ENCODE measurements at regions not wholly inside any gene's neighbourhood (a gene's known extent, or its start where the extent isn't known, plus 50 kb on each side); places are given as distances from the start of the nearest gene placed in this dataset.

DNA sequence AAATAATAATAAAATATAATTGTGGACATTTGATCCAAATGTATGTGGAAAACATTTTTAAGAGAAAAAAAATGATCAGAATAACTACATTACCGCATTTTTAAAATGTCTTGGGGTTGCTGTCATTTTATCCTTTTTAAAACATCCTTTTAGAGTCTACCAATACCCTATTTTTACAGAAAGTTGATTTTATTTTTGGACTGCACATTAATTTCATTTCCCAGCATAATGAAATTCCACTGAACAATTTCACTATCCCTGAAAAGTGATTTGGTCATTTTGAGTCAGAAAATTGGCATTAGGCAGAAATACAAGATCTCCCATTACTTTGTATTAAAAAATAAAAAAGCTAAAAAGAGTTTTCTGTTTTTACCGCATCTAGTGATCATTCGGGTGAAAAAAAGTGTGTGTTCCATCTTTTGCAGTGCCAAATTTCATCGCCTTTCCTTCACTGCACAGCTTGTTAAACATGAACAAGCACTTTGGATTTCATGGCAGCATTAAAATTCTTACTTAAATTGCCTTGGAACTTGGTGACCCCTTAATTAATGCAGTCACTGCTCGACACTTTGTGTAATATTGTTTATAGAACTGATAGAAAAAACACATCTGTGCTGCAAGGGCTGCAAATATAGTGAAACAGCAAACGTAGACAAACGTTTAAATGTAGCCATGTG lies 611.7 kb downstream of the TSN start:
- Histone ChIP-seq H3K27me3 (ENCODE audit: control insufficient read depth in 3 of 3, insufficient read depth in 3 of 3, low read length in 3 of 3) (no peaks in the 10 kb centered on the region), H3K27ac (ENCODE audit: low read depth in 1 of 3, low read length in 2 of 3) (no peak overlapping the region), H3K9me3 (ENCODE audit: control insufficient read depth in 2 of 2, insufficient read depth in 1 of 2, low read depth in 1 of 2, low read length in 1 of 2) (peaks cover 0 to 6% of the 10 kb centered on the region in 2 donors), H3K4me1 (ENCODE audit: control insufficient read depth in 3 of 3, insufficient read depth in 2 of 3, low read depth in 1 of 3, low read length in 2 of 3) (no peaks in the 10 kb centered on the region), H3K4me3 (ENCODE audit: low read depth in 1 of 3, low read length in 3 of 3) (no peak overlapping the region), H3K36me3 (ENCODE audit: control insufficient read depth in 3 of 3, insufficient read depth in 2 of 3, low read depth in 1 of 3, low read length in 3 of 3) (no peaks in the 10 kb centered on the region)
- WGBS, 3 donors, result 61 to 76% (median 71%) methylated on average over 7 of the region's 7 CpGs
- no peak for FAIRE-seq
- DNase-seq, result no peak

- H3K4me1 ChIP-seq (ENCODE audit: control insufficient read depth in 3 of 3, insufficient read depth in 2 of 3, low read depth in 1 of 3, low read length in 2 of 3), result no peaks in the 10 kb centered on the region
- FAIRE-seq (no peak), DNase-seq (no peak)
- no peaks in the 10 kb centered on the region for H3K36me3 ChIP-seq (ENCODE audit: control insufficient read depth in 3 of 3, insufficient read depth in 2 of 3, low read depth in 1 of 3, low read length in 3 of 3)
- peaks cover 0 to 6% of the 10 kb centered on the region in 2 donors for H3K9me3 ChIP-seq (ENCODE audit: control insufficient read depth in 2 of 2, insufficient read depth in 1 of 2, low read depth in 1 of 2, low read length in 1 of 2)
- WGBS, 3 donors, result 62 to 74% (median 71%) methylated on average over 2 of the region's 2 CpGs
- no peaks in the 10 kb centered on the region for H3K27me3 ChIP-seq (ENCODE audit: control insufficient read depth in 3 of 3, insufficient read depth in 3 of 3, low read length in 3 of 3)
- no peak overlapping the region for H3K27ac ChIP-seq (ENCODE audit: low read depth in 1 of 3, low read length in 2 of 3)
- no peak overlapping the region for H3K4me3 ChIP-seq (ENCODE audit: low read depth in 1 of 3, low read length in 3 of 3)
Measured at GRCh38 chr2:122367646-122368010, 612.2 kb downstream of the TSN start.

GRCh38 chr2:122368576-122369243 lies 613.3 kb downstream of the TSN start:
- H3K27me3 ChIP-seq (ENCODE audit: control insufficient read depth in 3 of 3, insufficient read depth in 3 of 3, low read length in 3 of 3), result no peaks in the 10 kb centered on the region
- no peak overlapping the region for H3K4me3 ChIP-seq (ENCODE audit: low read depth in 1 of 3, low read length in 3 of 3)
- H3K4me1 ChIP-seq (ENCODE audit: control insufficient read depth in 3 of 3, insufficient read depth in 2 of 3, low read depth in 1 of 3, low read length in 2 of 3), result no peaks in the 10 kb centered on the region
- H3K27ac ChIP-seq (ENCODE audit: low read depth in 1 of 3, low read length in 2 of 3), result no peak overlapping the region
- no peaks in the 10 kb centered on the region for H3K36me3 ChIP-seq (ENCODE audit: control insufficient read depth in 3 of 3, insufficient read depth in 2 of 3, low read depth in 1 of 3, low read length in 3 of 3)
- no peak for FAIRE-seq
- H3K9me3 ChIP-seq (ENCODE audit: control insufficient read depth in 2 of 2, insufficient read depth in 1 of 2, low read depth in 1 of 2, low read length in 1 of 2), result peaks cover 0 to 6% of the 10 kb centered on the region in 2 donors
- DNase-seq, result no peak
- WGBS, 3 donors, result 38 to 51% (median 47%) methylated on average over 1 of the region's 1 CpG

GRCh38 chr2:122378521-122378920 lies 623.1 kb downstream of the TSN start:
- 90 to 95% (median 90%) methylated on average over 1 of the region's 1 CpG for WGBS, 3 donors
- H3K4me3 ChIP-seq (ENCODE audit: low read depth in 1 of 3, low read length in 3 of 3), result no peak overlapping the region
- no peaks in the 10 kb centered on the region for H3K9me3 ChIP-seq (ENCODE audit: control insufficient read depth in 2 of 2, insufficient read depth in 1 of 2, low read depth in 1 of 2, low read length in 1 of 2)
- FAIRE-seq (no peak), DNase-seq (no peak)
- no peaks in the 10 kb centered on the region for H3K36me3 ChIP-seq (ENCODE audit: control insufficient read depth in 3 of 3, insufficient read depth in 2 of 3, low read depth in 1 of 3, low read length in 3 of 3)
- H3K27ac ChIP-seq (ENCODE audit: low read depth in 1 of 3, low read length in 2 of 3), result no peak overlapping the region
- no peaks in the 10 kb centered on the region for H3K27me3 ChIP-seq (ENCODE audit: control insufficient read depth in 3 of 3, insufficient read depth in 3 of 3, low read length in 3 of 3)
- no peaks in the 10 kb centered on the region for H3K4me1 ChIP-seq (ENCODE audit: control insufficient read depth in 3 of 3, insufficient read depth in 2 of 3, low read depth in 1 of 3, low read length in 2 of 3)

GRCh38 chr2:122384768-122385333 lies 629.4 kb downstream of the TSN start:
- FAIRE-seq (no peak), DNase-seq (no peak)
- WGBS, 3 donors, result 13 to 70% (median 42%) methylated on average over 4 of the region's 4 CpGs
- H3K9me3 ChIP-seq (ENCODE audit: control insufficient read depth in 2 of 2, insufficient read depth in 1 of 2, low read depth in 1 of 2, low read length in 1 of 2), result peaks cover 0 to 19% of the 10 kb centered on the region in 2 donors
- H3K27me3 ChIP-seq (ENCODE audit: control insufficient read depth in 3 of 3, insufficient read depth in 3 of 3, low read length in 3 of 3), result no peaks in the 10 kb centered on the region
- no peak overlapping the region for H3K27ac ChIP-seq (ENCODE audit: low read depth in 1 of 3, low read length in 2 of 3)
- no peak overlapping the region for H3K4me3 ChIP-seq (ENCODE audit: low read depth in 1 of 3, low read length in 3 of 3)
- no peaks in the 10 kb centered on the region for H3K4me1 ChIP-seq (ENCODE audit: control insufficient read depth in 3 of 3, insufficient read depth in 2 of 3, low read depth in 1 of 3, low read length in 2 of 3)
- H3K36me3 ChIP-seq (ENCODE audit: control insufficient read depth in 3 of 3, insufficient read depth in 2 of 3, low read depth in 1 of 3, low read length in 3 of 3), result no peaks in the 10 kb centered on the region

DNA sequence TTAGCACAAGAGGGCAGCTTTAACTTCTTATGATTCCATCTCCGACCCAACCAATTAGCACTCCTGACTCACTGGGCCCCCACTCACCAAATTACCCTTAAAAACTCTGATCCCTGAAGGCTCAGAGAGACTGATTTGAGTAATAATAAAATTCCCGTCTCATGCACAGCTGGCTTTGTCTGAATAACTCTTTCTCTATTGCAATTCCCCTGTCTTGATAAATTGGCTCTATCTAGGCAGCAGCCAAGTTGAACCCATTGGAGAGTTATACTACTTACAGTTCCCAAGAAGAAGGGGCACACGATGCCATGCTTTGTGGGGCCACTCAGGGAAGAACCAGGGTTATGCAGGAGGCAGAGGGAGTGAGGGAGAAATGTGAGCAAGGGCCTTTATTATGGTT lies 632.8 kb downstream of the TSN start:
- Histone ChIP-seq H3K4me3 (ENCODE audit: low read depth in 1 of 3, low read length in 3 of 3) (no peak overlapping the region), H3K9me3 (ENCODE audit: control insufficient read depth in 2 of 2, insufficient read depth in 1 of 2, low read depth in 1 of 2, low read length in 1 of 2) (peaks cover 0 to 19% of the 10 kb centered on the region in 2 donors), H3K36me3 (ENCODE audit: control insufficient read depth in 3 of 3, insufficient read depth in 2 of 3, low read depth in 1 of 3, low read length in 3 of 3) (no peaks in the 10 kb centered on the region), H3K27ac (ENCODE audit: low read depth in 1 of 3, low read length in 2 of 3) (no peak overlapping the region), H3K27me3 (ENCODE audit: control insufficient read depth in 3 of 3, insufficient read depth in 3 of 3, low read length in 3 of 3) (no peaks in the 10 kb centered on the region), H3K4me1 (ENCODE audit: control insufficient read depth in 3 of 3, insufficient read depth in 2 of 3, low read depth in 1 of 3, low read length in 2 of 3) (no peaks in the 10 kb centered on the region)
- no peak for DNase-seq
- no peak for FAIRE-seq
- WGBS, 3 donors, result 71 to 80% (median 79%) methylated on average over 3 of the region's 3 CpGs

GRCh38 chr2:122389694-122390093 lies 634.2 kb downstream of the TSN start:
- no peak overlapping the region for H3K27ac ChIP-seq (ENCODE audit: low read depth in 1 of 3, low read length in 2 of 3)
- WGBS, 3 donors, result 62 to 75% (median 68%) methylated on average over 4 of the region's 4 CpGs
- no peak overlapping the region for H3K4me3 ChIP-seq (ENCODE audit: low read depth in 1 of 3, low read length in 3 of 3)
- FAIRE-seq, result no peak
- no peak for DNase-seq
- H3K4me1 ChIP-seq (ENCODE audit: control insufficient read depth in 3 of 3, insufficient read depth in 2 of 3, low read depth in 1 of 3, low read length in 2 of 3), result no peaks in the 10 kb centered on the region
- no peaks in the 10 kb centered on the region for H3K36me3 ChIP-seq (ENCODE audit: control insufficient read depth in 3 of 3, insufficient read depth in 2 of 3, low read depth in 1 of 3, low read length in 3 of 3)
- H3K9me3 ChIP-seq (ENCODE audit: control insufficient read depth in 2 of 2, insufficient read depth in 1 of 2, low read depth in 1 of 2, low read length in 1 of 2), result peaks cover 0 to 19% of the 10 kb centered on the region in 2 donors
- H3K27me3 ChIP-seq (ENCODE audit: control insufficient read depth in 3 of 3, insufficient read depth in 3 of 3, low read length in 3 of 3), result no peaks in the 10 kb centered on the region

GRCh38 chr2:122390406-122390805 lies 635.0 kb downstream of the TSN start:
- no peaks in the 10 kb centered on the region for H3K36me3 ChIP-seq (ENCODE audit: control insufficient read depth in 3 of 3, insufficient read depth in 2 of 3, low read depth in 1 of 3, low read length in 3 of 3)
- peak overlapping the region in 1 of 3 donors; percentile 27 for H3K27ac ChIP-seq (ENCODE audit: low read depth in 1 of 3, low read length in 2 of 3)
- no peaks in the 10 kb centered on the region for H3K27me3 ChIP-seq (ENCODE audit: control insufficient read depth in 3 of 3, insufficient read depth in 3 of 3, low read length in 3 of 3)
- FAIRE-seq (no peak), DNase-seq (peak; percentile 9 to 85)
- H3K4me3 ChIP-seq (ENCODE audit: low read depth in 1 of 3, low read length in 3 of 3), result no peak overlapping the region
- no peaks in the 10 kb centered on the region for H3K4me1 ChIP-seq (ENCODE audit: control insufficient read depth in 3 of 3, insufficient read depth in 2 of 3, low read depth in 1 of 3, low read length in 2 of 3)
- 13 to 58% (median 26%) methylated on average over 1 of the region's 1 CpG for WGBS, 3 donors
- peaks cover 0 to 19% of the 10 kb centered on the region in 2 donors for H3K9me3 ChIP-seq (ENCODE audit: control insufficient read depth in 2 of 2, insufficient read depth in 1 of 2, low read depth in 1 of 2, low read length in 1 of 2)
